DMS114 treated with DMSO at 0.1 percent for 48 hours (cell line): ENCODE measurements at regions not wholly inside any gene's neighbourhood (a gene's known extent, or its start where the extent isn't known, plus 50 kb on each side); places are given as distances from the start of the nearest gene placed in this dataset.
"Not testable (repeated sequence)": the region's sequence is repeated elsewhere in the genome, so short reads cannot be mapped to it uniquely, and the experiment has no call there.

Source experiments
- DNase-seq: peaks from one replicate; lab custom pipeline; 2025; ENCODE audit not compliant: unreplicated experiment; lab: John Stamatoyannopoulos, UW

- DNase-seq: no peak
Measured at GRCh38 chr7:85376589-85376988, 189.7 kb upstream of the SEMA3D start.

GRCh38 chr7:85356916-85357315, 170.1 kb upstream of the SEMA3D start:
- no peak for DNase-seq

- no peak for DNase-seq
Measured at GRCh38 chr7:85343484-85343883, 156.6 kb upstream of the SEMA3D start.

- no peak for DNase-seq
Measured at GRCh38 chr7:85342781-85343180, 155.9 kb upstream of the SEMA3D start.

GRCh38 chr7:85341973-85342372, 155.1 kb upstream of the SEMA3D start:
- no peak for DNase-seq

- DNase-seq: no peak
Measured at GRCh38 chr7:85341121-85341520, 154.3 kb upstream of the SEMA3D start.

- no peak for DNase-seq
Measured at GRCh38 chr7:85336086-85336485, 149.2 kb upstream of the SEMA3D start.

- DNase-seq: not testable (repeated sequence)
Measured at GRCh38 chr7:85335113-85335512, 148.3 kb upstream of the SEMA3D start.

GRCh38 chr7:85328456-85328998, 141.7 kb upstream of the SEMA3D start:
- DNase-seq: no peak

- no peak for DNase-seq
Measured at GRCh38 chr7:85324145-85324799, 137.4 kb upstream of the SEMA3D start.

GRCh38 chr7:85322252-85322651, 135.4 kb upstream of the SEMA3D start:
- DNase-seq: no peak

GRCh38 chr7:85320699-85321476, 134.0 kb upstream of the SEMA3D start:
- no peak for DNase-seq

- DNase-seq: no peak
Measured at GRCh38 chr7:85316489-85316888, 129.6 kb upstream of the SEMA3D start.

GRCh38 chr7:85310301-85310700, 123.4 kb upstream of the SEMA3D start:
- DNase-seq: no peak

GRCh38 chr7:85306115-85306514, 119.3 kb upstream of the SEMA3D start:
- DNase-seq: peak; percentile 64

- DNase-seq: no peak
Measured at GRCh38 chr7:85294176-85294575, 107.3 kb upstream of the SEMA3D start.

- DNase-seq: no peak
Measured at GRCh38 chr7:85292908-85293576, 106.2 kb upstream of the SEMA3D start.

GRCh38 chr7:85290269-85290668, 103.4 kb upstream of the SEMA3D start:
- DNase-seq: peak; percentile 66

GRCh38 chr7:85289279-85289678, 102.4 kb upstream of the SEMA3D start:
- no peak for DNase-seq

GRCh38 chr7:85287106-85287825, 100.4 kb upstream of the SEMA3D start:
- no peak for DNase-seq

GRCh38 chr7:85286446-85286845, 99.6 kb upstream of the SEMA3D start:
- no peak for DNase-seq
